Hematopoietic multipotent progenitor cell treated with erythropoietin and hydrocortisone succinate and interleukin-3 and kit ligand, for 6 days (in vitro differentiated cells): ENCODE measurements at regions not wholly inside any gene's neighbourhood (a gene's known extent, or its start where the extent isn't known, plus 50 kb on each side); places are given as distances from the start of the nearest gene placed in this dataset.

Source experiments
- DNase-seq: peaks from one replicate; pipeline ENCODE4 v3.0.0-alpha.2; 2015

DNA sequence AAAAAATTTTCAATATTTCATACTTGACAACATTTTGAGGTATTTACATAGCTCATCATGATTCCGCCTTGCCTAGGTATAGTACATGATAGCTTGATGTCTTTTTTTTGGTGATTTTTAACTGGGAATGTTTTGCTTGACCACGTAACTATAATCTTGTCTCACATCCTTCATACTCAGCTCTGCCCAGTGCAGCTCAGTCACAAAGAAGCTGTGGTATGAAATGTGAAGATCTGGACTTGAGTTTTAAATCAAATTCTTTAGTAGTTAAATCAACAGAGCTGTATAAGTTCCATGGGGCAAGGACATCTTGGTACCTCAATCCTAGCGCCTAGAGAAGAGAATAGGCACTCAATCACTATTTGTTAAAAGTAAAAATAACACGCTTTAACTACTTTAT lies 276.3 kb upstream of the DKK2 start:
- DNase-seq = no peak

DNA sequence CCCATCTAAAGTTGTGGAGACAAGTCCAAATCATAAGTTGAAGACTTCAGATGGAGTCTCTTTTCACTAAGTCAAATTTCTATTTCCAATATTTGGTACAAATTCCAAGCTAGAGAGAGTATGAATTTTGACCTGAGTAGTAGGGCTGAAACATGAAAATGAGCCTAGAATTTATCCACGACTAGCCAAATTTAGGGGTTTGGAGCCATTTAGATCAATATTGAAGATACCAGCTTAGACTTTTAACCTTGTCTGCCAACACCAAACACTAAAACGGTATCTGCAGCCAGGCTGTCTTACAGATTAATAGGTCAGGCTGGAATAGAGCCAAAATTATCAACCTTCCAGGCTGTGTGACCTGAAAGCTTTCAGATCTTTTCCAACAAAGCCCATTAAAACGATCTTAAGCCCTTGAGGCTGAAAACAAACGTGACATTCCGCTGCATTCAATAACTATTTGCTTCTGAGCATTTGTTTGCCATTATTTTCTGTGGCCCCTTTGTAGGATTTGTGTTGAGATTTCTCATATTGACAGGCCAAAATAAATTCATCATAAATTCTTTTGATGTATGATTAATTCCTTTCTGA lies 268.7 kb upstream of the DKK2 start:
- no peak for DNase-seq

DNA sequence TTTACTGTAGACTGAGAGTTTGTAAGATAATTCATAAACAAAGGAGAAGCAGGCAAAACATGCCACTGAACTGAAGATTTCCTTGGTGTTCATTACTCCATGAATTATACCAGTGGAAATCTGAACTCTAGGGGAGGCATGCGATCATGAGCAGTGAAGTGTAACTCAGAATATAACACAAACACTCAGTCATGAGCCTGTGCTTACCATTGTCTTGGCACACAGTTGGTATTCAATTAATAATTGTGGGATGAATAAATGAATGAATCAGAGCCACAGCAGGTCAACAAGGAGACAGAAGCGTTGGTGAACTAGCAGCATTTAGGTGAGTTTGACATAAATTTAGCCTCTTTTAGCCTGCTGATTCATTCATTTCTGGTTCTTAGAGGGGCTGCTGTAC lies 263.5 kb upstream of the DKK2 start:
- no peak for DNase-seq

DNA sequence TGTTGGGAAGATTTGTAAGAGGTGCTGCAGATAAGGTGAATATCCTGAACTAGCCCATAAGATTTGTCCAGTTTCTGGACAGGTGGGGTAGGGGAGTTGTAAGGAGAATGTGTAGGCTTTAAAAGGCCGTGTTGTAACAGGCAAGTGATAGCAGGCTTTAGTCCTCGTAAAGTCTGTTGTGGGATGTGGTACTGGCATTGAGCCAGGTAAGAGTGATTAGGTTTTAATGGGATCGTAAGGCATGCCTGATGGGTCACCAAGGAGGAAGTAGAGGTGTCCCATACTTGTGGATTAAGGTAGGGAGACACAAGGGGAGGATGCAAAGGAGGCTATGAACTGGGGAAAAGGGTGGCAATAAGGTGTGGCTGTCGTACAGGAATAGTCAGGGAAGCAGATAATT lies 256.9 kb upstream of the DKK2 start:
- DNase-seq = no peak

DNA sequence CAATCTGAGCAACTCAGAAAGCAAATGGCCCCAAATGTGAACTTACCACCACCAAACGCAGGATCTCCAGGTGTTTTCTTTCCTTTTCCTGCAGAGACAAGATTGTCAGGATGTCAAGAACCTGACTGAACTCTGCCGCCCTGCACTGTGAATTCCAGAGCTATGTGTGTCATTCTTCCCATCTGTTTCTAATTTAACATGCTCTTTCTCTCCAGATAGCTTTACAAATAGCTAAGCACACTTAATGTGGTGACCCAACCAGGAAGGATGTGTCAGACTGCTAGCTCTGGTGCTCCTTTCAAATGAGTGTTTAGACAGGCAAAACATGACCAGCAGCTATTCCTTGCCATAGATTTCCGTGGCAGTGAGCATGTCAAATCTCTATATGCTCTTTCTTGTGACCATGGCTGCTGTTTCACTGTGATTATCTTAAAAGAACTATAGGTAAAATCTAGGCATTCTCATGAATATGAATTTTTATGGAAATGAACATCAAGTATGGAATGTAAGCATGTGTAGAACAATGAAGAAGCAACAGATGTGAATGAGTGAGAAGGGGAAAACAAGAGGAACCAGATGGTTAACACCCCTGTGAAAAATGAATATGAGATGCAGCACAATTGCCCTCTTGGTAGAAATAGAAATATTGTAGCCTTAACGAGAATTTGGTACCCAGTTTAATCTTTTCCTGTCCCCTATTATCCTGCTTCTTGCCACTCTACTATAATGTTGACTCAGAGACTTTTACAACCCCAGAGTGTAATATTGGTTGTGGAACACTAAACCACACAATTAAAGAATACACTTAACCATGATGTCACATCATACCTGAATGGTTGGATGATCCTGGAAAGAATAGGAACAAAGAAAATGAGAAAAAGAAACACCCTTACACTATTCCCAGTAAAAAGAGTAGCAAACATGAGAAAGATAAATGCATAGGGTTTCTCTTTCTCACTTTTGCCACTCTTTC lies 247.8 kb upstream of the DKK2 start:
- no peak for DNase-seq

DNA sequence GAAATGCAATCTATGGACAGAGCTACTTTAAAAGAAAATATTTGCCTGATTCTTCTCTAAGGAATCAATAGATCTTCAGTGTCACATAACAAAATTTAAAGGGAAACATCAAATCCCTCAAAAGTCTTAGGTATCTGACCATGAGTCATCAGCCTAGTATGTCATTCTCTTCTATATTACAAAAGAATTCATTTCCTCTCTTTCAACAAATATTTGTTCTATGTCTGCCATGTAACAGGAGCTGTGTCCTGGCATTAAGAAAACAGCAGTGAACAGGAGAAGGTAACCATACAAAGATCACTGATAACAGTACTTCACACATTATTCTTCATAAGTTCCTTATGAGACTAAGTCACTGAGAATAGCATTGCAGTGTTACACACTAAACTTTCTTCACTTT lies 243.6 kb upstream of the DKK2 start:
- no peak for DNase-seq

DNA sequence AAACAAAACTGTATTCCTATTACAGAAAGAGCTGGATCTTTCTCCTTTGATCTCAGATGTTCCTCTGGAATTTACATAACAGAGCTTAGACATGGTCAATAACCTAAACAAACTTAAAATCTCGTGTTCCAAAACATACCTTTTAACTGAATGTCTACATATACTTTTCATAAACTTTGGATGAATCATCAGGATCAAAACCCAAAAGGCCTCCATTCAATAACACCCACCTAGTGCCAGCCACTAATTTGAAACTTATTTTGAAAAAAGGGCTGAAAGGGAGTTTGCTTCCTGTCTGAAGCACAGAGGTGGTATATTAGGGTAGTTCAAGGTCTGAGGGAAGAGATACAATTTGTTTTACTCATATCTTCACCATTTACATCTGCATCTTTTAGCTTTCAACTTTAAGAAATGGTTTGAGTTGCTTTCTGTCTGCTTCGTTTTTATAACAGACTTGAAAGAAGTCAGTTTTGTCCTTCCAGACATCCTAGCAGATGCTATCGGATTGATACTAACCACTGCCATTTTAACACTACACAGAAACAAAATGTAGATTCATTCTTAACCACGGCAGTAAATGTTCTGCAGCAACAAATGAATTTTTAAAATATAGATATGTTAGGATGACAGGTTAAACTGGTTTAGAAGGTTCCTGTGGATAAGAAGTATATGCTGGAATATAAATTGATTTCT lies 242.8 kb upstream of the DKK2 start:
- DNase-seq = no peak

DNA sequence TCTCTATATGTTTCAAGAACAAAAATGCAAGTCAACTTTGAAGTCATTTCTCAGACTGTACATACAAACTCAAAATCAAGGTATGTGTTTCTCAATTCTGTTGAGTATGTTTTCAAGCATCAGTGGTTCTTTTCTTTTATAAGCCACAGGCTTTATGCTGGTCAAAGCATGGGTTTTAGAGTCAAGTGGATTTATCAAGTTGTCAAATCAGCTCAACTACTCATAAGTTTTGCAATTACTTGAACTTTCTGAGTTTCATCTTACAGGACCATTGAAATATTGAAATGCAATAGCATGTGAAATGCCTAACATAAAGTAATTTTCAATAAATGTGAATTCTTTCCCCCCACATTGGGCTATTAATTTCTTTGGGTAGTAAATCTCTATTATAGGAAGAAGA lies 239.9 kb upstream of the DKK2 start:
- DNase-seq = no peak

DNA sequence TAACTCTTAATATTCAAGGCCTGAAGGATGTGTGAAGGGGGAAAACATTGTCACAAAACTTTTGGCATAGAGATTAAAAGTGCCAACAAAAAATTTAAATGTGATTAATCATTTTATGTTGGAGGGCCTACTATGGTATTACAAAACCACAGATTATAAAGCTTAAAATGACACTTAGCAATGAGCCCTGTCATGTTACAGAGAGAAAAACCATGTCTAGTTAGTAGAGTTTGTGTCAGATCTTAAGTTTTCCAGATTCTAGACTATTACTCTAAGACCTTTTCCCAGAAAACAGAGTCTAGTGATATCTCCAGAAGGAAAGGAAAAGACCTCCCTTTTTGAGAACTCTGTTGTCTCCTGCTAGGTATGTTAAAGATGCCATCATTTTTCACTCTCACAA lies 239.1 kb upstream of the DKK2 start:
- DNase-seq = no peak

DNA sequence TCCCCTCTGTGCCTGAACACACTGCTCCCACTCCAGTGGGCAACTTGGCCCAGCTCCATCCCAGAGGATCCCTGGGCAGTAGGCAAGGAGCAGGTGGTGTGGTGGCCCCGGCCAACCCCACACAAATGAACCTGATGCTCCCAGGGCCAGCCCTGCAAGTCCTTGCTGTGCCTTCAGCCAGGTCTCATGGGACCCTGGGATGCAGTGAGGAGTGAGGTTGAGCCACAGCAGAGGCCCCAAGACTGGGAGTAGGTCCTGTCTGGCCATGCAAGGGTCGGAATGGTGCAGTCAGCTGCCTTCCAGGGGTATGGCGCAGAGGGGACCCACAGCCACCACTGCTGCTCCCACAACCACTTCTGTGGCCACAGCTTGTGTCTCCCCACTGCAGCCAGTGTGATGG lies 234.5 kb upstream of the DKK2 start:
- no peak for DNase-seq

DNA sequence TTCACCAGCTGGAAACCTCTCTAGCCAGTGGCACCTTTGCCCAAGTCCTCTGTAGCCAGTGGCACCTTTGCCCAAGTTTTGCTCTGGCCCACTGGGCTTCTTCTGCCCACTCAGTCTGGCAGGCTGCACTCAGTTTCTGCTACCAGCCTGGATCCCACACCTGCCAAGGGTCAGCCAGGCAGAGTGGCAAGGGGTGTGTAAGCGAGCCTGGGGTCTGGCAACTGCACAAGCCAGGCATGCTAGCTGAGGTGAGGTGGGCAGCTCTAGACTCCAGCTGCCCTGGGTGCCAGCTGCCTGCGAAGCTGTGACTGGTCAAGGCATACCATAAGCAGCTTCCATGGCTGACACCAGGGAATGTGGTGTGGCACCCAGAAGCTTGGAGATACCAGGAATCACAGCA lies 233.1 kb upstream of the DKK2 start:
- no peak for DNase-seq

DNA sequence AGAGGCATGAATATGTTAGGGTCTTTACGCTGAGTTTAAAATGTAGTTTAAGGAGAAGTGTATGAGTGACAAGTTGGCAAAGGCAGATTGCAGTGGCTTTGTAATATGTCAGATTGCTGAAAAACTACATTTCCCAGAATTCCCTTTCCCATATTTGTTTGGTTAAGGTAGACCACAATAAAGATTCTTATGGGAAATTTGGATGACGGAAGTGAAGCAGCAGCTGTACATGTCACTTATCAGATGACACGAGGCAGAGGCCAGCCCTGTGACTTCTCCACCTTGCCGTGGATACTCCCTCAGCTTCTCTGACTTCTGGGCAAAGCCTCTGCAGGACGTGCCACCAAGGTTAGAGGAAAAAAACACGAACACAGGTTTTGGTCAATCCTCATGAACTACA lies 229.7 kb upstream of the DKK2 start:
- no peak for DNase-seq

DNA sequence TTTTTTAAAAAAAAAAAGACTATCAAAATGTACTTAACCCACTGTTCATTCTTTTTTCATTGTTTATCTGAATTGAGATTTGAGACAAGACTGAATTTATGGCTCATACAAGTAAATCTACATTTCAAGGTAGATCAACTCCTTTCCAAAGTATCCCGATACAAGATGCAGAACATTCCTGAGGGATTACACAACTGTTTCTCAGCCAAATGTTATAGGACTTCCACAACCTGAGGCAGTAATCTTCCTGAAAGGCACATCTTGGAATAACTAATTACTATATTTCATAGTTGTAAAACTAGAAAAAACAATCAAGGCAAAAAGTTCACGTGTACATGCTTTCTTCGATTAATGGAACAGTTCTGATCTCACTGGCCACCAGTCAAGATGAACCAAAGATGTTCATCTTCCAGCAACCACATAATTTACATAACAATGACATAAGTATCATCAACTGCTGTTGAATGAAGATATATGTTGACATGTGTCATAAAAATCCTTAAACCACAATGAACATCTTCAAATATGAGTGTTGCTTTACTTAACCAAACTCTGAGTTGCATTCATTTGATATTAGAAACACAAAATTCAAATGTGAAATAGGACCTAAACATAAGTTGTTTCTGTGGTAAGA lies 225.2 kb upstream of the DKK2 start:
- no peak for DNase-seq

DNA sequence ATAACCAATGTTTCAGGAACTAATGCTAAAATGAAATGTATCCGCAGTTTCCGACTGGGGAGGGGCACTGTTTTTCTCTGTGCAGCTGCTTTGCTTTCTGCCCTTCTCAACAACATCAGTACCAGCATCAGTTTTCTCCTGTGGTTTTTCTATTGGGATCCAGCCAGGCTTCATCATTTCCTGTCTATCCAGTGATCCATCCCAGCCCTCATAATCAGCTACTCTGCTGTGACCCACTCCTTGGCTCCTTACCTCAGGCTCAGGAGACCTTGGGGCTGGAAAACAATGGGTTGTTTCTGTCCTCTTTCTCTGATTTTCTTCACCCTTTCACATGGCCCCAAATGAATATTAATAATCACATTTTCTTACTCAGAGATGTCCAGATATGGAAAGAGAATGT lies 222.2 kb upstream of the DKK2 start:
- no peak for DNase-seq

DNA sequence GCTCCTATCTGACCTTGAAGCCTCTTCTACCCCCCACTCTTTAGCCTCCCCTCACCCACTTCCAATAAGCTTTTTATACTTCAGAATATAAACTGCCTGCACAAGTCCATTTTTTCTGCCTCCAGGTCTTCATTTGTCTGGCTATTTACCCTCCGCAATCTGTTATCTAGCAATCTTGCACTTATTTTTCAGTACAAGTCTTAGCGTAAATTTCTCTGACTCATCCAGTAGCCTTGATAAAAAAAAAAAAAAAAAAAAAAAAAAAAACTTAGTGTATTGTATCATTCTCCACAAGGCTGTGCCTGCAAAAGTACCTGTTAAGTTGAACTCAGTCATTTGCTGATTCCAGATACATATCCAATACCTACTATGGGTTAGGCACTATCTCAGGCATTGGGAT lies 219.5 kb upstream of the DKK2 start:
- DNase-seq = no peak

DNA sequence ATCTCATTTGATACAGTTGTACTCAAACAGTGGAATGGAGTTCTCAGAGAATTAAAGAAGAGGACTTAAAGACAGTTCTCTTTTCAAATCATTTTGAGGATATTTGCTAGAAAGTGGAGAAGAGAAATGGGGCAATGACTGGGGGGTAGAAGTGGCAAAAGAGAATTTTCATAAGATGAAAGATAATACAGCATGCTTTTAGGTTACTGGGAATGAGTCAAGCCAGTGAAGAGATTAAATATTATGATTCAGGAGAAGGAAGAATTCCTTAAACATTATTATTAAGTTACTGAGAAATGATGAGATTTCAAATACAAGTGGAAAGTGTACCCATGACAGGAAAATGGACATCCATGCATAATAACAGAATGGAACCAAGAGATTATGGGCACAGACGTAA lies 219.0 kb upstream of the DKK2 start:
- DNase-seq = no peak

DNA sequence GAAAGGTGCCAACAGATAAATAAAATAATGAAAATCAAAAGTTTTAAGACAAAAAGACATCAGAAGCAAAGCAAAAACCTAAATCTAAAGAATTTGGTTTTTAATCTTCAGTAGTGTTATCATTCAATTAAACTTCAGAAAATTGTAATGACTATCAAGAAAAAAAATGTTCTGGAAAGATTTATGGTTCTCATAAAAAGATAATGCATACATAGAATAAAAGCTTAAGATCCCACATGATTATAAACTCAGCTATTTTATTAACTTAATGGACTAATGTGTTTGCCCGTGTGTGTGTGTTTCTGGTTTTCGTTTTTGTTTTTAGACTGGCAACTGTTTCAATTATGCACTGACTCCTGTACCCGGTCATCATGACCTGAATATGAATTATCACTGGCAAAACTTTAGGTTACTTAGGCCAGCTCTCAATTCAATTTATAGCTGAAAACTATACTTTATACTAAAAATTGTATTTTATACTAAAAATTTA lies 217.5 kb upstream of the DKK2 start:
- no peak for DNase-seq

DNA sequence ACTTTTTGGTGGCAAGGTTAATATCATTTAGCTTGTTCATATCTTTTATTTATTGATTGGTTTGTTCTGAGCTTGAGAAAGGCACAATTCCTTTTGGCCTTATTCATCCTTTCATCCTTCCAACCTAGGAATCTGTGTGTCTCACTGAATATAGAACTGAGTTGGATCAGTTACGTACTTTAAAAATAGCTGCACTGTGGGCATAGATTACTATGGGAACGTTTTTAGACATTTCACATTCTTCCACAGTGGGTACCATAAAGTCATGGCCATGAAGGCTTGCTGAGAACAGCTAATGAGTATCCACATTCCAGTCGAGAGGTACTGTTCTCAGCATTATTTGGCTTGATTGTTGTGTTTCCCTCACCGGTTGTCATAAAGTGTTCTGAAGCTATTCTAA lies 217.0 kb upstream of the DKK2 start:
- DNase-seq = no peak

DNA sequence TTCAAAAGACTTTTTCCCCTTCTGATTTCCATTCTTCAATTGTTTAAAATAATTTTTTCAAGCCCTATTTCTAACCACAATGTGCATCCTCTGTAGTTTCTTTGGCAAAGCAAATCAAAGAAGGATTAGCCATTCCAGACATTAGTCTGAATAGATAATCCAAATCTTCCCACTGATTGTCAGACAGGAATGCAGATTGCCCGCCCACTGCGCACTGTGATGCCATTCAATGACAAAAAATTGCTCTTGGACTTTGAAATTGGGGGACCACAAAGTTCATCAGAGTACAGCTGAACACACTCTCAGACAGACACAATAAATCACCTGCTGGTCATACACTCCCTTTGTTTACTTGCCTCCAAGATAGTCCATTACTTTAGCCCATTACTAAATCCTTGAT lies 216.5 kb upstream of the DKK2 start:
- no peak for DNase-seq

DNA sequence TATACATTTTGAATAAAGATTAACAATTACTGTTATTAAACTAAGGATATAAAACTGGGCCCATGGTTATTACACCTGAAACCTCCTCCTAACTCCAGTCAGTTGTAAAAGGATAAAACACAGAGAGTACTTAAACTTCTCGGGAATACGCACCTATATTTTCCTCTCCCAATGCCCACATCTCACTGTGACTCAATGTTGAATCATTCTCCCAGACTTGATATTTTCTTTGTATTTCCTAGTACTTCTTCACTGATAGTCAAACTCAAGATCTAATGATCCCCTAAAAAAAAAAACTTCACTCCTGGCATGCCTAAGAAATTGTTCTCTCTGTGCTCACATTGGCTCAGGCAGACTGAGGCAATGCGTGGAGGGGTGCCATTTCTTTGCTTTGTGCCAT lies 212.5 kb upstream of the DKK2 start:
- no peak for DNase-seq

DNA sequence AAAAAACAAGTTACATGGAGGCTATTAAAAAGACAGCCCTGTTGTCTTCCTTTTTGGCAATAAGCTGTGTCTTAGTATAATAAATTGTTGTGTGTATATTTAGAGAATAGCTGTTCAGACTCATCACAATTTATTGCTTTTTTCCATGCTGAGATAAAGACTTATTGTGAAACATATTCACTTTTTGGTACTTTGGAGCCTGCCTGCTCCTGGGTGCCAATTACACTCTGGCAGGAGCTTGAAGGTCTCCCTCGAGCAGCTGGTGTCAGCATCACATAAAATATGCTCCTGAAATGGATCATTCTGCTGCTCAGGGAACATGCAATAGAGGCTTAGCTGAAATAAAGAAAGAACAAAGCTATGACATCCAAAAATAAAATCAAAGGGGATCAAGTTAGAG lies 211.6 kb upstream of the DKK2 start:
- no peak for DNase-seq

DNA sequence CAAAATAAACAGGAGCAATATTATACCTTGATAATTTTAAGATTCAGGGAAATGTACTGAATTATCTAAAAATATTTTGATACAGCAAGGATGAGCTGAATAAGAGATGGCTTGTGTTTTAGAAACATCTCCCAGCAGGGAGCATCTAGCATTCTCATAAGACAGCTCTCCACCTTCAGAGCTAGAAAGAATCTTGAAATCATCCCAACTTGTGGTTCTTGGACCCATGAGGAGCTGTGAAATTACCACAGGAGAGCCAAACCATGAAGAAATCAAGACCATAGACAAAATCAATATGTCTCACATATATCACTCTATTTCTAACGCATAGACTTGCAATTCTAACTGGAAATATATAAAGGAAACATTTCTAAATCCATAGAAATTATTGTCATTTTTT lies 210.6 kb upstream of the DKK2 start:
- DNase-seq = no peak

DNA sequence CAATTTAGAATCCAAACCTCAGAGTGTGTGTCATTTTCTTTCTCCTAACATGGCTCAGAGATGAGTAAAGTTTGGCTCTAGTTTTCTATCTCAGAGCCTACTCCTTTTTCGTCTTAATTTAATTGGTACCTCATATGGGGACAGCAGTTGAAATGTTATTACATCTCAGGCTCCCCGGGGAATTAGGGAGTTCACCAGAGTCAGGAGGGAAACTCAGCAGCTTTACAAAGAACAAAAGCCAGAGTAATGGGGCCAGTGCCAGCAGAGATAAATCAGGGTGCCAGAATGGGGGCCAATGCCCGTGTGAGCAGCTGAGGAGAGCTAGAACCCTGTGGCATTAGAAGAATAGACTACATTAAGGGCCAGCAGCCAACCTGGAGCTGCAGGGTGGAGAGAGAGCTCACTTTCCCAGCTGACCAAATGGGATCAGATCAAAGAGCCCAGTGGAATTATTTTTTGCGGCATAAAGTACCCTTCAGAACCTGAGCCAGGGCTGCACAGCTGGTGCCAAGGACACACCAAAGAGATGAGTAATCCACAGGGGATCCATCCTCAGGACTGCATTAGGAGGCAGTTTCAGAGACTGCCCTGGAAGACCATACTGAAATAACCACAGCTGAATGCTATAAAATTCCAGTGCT lies 207.1 kb upstream of the DKK2 start:
- no peak for DNase-seq
